Stimulated activated CD8-positive, alpha-beta memory T cell treated with anti-CD3 and anti-CD28 coated beads, Interleukin-12 subunit alpha, Interleukin-12 subunit beta, amount 100 ng/mL, for 1 hour (primary cell): ENCODE measurements at regions not wholly inside any gene's neighbourhood (a gene's known extent, or its start where the extent isn't known, plus 50 kb on each side); places are given as distances from the start of the nearest gene placed in this dataset.

Experiments used
- DNase-seq: peaks from one replicate; pipeline ENCODE4 v3.0.0-alpha.2; 2020; ENCODE audit warnings: low read depth

DNA sequence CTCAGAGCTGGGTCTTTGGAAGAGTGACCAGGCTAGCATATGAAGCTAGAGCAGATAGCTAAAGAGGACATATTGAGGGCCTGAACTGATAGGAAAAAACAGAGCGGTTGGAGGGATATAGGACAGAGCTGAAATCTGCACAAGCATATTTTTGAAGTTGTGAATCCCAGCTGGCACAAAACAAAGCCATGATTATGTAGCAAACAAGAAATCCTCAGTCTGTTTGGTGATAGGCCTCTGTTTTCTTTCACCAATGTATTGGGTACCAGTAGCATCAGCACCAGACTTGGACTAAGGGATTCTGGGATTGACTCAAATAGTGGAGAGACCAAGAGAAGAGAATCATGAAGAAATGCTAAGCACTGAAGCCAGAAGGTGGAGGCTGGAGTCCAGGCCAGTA, 151.0 kb downstream of the FAM43A start:
- DNase-seq = no peak

- DNase-seq = no peak
Measured at GRCh38 chr3:194837457-194838127, 151.9 kb downstream of the FAM43A start.

GRCh38 chr3:194838236-194838635, 152.6 kb downstream of the FAM43A start:
- DNase-seq = no peak

- DNase-seq = no peak
Measured at GRCh38 chr3:194840661-194841514, 155.2 kb downstream of the FAM43A start.

GRCh38 chr3:194841515-194841841, 155.8 kb downstream of the FAM43A start:
- no peak for DNase-seq

- DNase-seq = no peak
Measured at GRCh38 chr3:194843556-194843955, 157.9 kb downstream of the FAM43A start.

DNA sequence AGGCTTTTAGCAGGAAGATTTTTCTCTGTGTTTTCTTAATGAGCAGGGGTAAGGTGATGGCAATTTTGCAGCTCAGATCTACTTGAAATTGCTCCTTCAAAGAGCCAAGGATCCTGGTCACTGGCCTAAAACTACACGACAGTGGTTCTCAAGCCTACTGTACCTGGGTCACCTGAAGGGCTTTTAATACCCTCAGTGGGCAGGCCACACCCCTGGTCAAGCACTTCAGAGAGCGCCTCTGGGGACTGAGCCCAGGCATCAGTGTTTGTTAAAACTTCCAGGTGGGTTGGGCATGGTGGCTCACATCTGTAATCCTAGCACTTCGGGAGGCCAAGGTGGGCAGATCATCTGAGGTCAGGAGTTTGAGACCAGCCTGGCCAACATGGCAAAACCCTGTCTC, 158.4 kb downstream of the FAM43A start:
- DNase-seq = no peak

GRCh38 chr3:194849166-194849875, 163.6 kb downstream of the FAM43A start:
- DNase-seq = no peak

DNA sequence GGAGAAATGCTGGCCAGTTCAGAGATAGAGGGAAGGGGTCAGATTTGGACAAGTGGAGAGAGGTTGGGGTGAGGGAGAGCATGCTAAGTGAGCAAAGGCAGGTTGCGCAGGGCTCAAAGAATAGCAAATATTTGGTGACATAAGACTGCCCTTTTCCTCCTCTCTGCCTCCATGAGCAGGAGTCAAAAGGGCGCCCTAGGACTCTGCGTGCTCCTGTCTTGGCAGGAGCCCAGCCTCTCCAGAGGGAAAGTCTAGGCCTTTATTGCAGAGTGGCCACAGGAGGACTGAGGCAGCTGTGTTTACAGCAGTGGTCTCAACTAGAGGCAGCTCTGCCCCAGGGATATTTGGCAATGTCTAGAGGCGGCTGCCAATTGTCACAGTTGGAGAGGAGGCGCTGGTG, 165.6 kb downstream of the FAM43A start:
- no peak for DNase-seq

GRCh38 chr3:194851941-194852340, 166.3 kb downstream of the FAM43A start:
- DNase-seq = no peak

DNA sequence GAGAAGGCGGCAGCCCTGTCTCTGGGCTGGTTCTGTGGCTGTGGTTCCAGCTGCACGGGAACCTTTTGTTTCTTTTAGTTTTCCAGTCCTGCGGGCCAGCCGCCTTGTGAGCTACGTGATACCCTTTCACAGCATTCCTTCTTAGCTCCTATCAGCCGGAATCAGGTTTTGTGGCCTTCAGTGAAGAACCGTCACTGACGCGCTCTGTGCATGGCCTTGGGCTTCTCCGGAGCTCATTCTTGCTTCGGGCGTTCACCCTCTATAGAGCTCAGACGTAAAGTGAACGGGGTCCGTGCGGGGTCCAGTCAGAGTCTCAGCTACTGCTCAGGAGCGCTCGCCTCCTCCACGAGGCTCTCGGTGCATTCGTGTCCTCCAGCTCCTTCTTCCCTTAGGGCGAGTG, 166.7 kb downstream of the FAM43A start:
- no peak for DNase-seq

DNA sequence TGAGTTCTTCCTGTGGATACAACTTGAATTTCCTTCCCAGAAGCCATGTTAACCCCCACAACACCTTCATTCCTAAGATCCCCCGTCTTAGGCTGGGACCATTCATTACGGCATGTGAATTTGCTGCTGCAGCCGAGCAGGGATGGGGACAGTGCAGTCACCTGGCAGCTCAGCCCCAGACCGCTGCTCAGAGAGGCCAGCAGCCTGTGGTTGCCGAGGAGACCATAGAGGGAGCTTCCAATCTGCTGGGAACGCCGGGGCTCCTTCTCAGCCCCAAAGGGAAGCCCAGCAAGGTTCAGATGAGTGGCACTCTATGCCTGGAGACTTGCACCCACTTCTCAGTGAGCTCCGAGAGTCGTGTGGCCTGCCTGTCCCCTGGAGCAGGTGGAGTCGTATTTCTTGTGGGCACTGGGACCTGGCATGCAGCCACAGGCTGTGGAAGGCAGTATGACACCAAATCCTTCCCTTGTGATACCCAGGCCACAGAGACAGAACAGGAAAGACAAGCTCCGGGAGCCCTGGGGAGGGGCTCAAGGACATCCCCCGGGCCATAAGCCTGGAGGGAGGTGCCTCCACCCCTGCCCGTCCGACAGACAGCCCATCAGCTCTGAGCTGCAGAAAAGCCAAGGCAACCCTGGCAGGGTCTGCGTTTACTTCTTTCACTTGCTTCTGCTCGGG, 167.3 kb downstream of the FAM43A start:
- no peak for DNase-seq

DNA sequence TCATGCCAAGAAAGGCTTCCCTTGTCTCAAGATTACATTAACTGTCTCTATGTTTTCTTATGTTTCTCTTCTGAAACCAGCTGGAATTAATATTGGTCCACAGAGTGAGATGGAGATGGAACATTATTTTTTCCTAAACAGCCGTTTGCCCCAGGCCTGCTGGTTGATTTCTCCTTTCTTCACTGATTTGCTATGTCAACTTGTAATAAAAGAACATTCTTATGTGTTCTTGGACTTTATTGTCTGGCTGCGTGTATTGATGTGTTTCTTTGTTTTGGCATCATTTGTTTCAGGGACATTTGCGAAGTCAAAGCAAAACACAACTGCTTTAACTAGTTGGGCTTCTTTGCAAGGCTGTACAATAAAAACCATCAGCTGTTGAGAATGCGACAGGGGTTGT, 168.5 kb downstream of the FAM43A start:
- no peak for DNase-seq

DNA sequence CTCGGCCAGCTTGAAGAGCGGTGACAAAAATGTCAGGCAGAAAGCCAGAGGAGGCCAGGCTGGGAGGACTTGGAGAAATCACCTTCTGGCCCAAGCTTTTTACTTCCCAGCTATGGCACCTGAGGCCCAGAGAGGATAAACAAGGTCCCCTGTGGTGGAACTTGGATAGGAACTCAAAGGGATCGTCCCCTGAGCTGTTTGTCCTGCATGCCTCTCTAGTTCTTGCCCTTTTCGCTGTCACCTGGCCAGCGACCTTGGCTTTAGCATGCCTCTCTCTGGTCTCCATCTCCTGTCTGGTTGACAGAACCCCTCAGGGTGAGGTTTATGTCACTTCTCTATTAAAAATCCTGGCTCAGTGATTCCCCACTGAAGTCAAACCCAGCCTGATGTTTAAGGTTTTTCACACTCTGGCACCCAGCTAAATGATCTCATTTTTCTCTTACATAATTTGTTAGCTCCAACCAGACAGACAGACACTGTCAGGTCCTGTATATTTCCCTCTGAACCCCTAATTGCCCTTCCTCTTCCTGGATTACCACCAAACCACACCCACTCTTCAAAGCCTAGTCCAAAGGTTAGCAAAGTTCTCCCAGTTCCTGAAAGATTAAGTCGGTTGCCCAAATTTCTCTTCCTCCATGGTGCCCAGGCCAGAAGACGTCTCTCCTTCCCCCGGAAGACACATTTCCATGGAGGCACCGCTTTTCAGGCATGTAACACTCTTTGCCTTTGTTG, 169.1 kb downstream of the FAM43A start:
- no peak for DNase-seq

GRCh38 chr3:194856296-194856695, 170.6 kb downstream of the FAM43A start:
- no peak for DNase-seq

- DNase-seq = no peak
Measured at GRCh38 chr3:194857469-194858113, 171.9 kb downstream of the FAM43A start.

DNA sequence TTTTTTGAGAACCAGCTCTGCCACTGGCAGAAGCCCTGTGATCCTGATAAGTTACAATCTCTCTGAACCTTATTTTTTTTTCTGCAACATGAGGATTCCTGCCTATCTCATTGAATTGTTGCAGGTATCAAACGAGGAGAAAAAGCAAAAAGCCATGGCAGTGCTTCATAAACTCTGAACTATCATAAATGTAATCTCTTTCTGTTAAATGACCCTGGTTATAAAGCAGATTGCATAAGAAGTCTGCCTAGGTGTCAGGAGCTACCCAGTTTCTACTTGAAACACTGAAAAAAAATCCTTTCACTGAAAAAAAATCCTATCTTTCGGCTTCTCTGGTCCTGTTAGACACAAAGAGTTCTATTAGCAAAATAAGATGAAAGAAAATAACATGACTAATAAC, 172.7 kb downstream of the FAM43A start:
- no peak for DNase-seq

- DNase-seq = no peak
Measured at GRCh38 chr3:194860725-194861124, 175.0 kb downstream of the FAM43A start.

DNA sequence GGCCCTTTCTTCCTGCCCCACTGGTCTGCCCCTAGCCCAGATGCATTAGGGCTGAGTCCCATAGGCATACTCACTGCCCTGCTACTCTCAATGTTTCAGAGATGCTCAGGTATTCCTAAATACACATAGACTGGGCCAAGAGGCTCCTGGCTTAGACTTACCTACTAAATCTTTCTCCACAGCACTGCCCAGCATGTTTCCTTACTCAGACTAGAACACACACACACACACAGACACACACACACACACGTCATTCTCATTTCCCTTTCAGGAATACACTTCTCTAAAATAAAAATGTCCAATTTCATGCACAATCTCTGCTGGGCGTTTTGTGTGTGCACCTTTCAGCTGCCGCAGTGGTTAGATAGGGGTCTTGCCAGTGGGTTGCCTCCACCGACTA, 175.7 kb downstream of the FAM43A start:
- DNase-seq = no peak

DNA sequence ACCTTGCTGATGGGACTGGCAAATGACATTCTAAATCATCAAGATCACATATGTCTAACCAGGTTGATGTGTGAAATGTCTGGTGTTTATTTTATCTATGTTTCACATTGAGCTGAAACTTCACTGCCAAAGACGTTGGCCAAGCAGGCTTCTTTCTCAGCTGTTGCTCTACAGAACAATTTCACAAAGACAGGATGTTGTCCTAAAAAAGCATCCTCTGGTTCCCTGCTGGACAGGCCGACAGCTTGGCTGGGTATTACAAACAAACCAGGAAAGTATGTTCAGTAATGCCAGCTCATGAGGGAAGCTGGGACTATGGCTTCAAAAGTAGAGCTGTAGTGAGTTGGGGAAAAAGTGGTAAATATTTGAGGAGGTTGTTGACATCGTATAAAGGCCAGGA, 179.4 kb downstream of the FAM43A start:
- no peak for DNase-seq

- DNase-seq = no peak
Measured at GRCh38 chr3:194865615-194866014, 179.9 kb downstream of the FAM43A start.
